ENCODE measurements at regions not wholly inside any gene's neighbourhood (a gene's known extent, or its start where the extent isn't known, plus 50 kb on each side); places are given as distances from the start of the nearest gene placed in this dataset.
"Not testable (repeated sequence)": the region's sequence is repeated elsewhere in the genome, so short reads cannot be mapped to it uniquely, and the experiment has no call there.

DNA sequence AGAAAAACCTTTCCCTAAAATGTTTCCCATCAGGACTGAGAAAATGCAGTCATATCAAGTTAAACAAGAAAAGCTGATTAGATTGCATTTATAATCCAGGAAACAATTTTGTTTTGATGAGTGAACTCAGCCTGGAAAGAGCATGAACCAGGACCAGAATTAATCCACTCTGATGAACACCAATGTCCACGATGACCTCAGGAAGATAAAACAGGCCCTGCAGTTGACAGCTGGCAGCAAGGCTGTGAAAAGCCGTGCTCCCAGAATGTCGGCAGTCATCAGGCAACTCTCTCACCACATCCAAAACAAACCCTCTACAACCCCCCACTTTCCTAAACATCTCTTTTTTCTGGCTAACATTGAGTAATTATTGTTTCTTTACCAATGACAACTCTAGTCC lies 74.0 kb upstream of the PROKR2 start:
- H3K4me1 ChIP-seq (ENCODE audit: control insufficient read depth in 4 of 4, insufficient read depth in 4 of 4, low read length in 3 of 4): no peaks in the 10 kb centered on the region
- 49% methylated on average over 3 of the region's 3 CpGs for WGBS

GRCh38 chr20:5386846-5387245 lies 70.1 kb upstream of the PROKR2 start:
- not testable (repeated sequence) for H3K9ac ChIP-seq (ENCODE audit: low read depth in 1 of 2, low read length in 2 of 2); H3K27me3 ChIP-seq (ENCODE audit: control insufficient read depth in 4 of 4, insufficient read depth in 4 of 4, low read length in 3 of 4); H3K36me3 ChIP-seq (ENCODE audit: control insufficient read depth in 4 of 4, insufficient read depth in 3 of 4, low read depth in 1 of 4, low read length in 3 of 4); H3K4me3 ChIP-seq (ENCODE audit: low read depth in 1 of 3, low read length in 3 of 3); H3K27ac ChIP-seq (ENCODE audit: low read depth in 1 of 2, low read length in 2 of 2); DNase-seq (ENCODE audit: low spot score); H3K4me1 ChIP-seq (ENCODE audit: control insufficient read depth in 4 of 4, insufficient read depth in 4 of 4, low read length in 3 of 4)
- WGBS: 58% methylated on average over 3 of the region's 3 CpGs
- H3K9me3 ChIP-seq (ENCODE audit: control insufficient read depth in 4 of 4, low read length in 3 of 4): peaks cover 0 to 14% (median under 1%) of the 10 kb centered on the region in 4 donors

More for the DNA sequence above, 74.0 kb upstream of the PROKR2 start:
- Histone ChIP-seq H3K9ac (ENCODE audit: low read depth in 1 of 2, low read length in 2 of 2) (no peak overlapping the region), H3K36me3 (ENCODE audit: control insufficient read depth in 4 of 4, insufficient read depth in 3 of 4, low read depth in 1 of 4, low read length in 3 of 4) (no peaks in the 10 kb centered on the region), H3K9me3 (ENCODE audit: control insufficient read depth in 4 of 4, low read length in 3 of 4) (peaks cover 0 to 2% (median 0%) of the 10 kb centered on the region in 4 donors), H3K4me3 (ENCODE audit: low read depth in 1 of 3, low read length in 3 of 3) (no peak overlapping the region), H3K27me3 (ENCODE audit: control insufficient read depth in 4 of 4, insufficient read depth in 4 of 4, low read length in 3 of 4) (peaks cover 0 to 2% (median 0%) of the 10 kb centered on the region in 4 donors), H3K27ac (ENCODE audit: low read depth in 1 of 2, low read length in 2 of 2) (no peak overlapping the region)
- no peak for DNase-seq (ENCODE audit: low spot score)
- TF ChIP-seq RAD21 (IDR thresholded peaks at IDR 0.05): no peak
- no peak for TF ChIP-seq MAX (IDR thresholded peaks at IDR 0.05)
- no peak for TF ChIP-seq FOXA1 (IDR thresholded peaks at IDR 0.05)
- TF ChIP-seq, protein P1, sequence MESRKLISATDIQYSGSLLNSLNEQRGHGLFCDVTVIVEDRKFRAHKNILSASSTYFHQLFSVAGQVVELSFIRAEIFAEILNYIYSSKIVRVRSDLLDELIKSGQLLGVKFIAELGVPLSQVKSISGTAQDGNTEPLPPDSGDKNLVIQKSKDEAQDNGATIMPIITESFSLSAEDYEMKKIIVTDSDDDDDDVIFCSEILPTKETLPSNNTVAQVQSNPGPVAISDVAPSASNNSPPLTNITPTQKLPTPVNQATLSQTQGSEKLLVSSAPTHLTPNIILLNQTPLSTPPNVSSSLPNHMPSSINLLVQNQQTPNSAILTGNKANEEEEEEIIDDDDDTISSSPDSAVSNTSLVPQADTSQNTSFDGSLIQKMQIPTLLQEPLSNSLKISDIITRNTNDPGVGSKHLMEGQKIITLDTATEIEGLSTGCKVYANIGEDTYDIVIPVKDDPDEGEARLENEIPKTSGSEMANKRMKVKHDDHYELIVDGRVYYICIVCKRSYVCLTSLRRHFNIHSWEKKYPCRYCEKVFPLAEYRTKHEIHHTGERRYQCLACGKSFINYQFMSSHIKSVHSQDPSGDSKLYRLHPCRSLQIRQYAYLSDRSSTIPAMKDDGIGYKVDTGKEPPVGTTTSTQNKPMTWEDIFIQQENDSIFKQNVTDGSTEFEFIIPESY (IDR thresholded peaks at IDR 0.05): no peak
- TF ChIP-seq ATF3 (IDR thresholded peaks at IDR 0.05): no peak
- no peak for TF ChIP-seq HNF4A (conservative IDR thresholded peaks at IDR 0.05)
- no peak for TF ChIP-seq SP1 (IDR thresholded peaks at IDR 0.05)
- TF ChIP-seq, protein P2, sequence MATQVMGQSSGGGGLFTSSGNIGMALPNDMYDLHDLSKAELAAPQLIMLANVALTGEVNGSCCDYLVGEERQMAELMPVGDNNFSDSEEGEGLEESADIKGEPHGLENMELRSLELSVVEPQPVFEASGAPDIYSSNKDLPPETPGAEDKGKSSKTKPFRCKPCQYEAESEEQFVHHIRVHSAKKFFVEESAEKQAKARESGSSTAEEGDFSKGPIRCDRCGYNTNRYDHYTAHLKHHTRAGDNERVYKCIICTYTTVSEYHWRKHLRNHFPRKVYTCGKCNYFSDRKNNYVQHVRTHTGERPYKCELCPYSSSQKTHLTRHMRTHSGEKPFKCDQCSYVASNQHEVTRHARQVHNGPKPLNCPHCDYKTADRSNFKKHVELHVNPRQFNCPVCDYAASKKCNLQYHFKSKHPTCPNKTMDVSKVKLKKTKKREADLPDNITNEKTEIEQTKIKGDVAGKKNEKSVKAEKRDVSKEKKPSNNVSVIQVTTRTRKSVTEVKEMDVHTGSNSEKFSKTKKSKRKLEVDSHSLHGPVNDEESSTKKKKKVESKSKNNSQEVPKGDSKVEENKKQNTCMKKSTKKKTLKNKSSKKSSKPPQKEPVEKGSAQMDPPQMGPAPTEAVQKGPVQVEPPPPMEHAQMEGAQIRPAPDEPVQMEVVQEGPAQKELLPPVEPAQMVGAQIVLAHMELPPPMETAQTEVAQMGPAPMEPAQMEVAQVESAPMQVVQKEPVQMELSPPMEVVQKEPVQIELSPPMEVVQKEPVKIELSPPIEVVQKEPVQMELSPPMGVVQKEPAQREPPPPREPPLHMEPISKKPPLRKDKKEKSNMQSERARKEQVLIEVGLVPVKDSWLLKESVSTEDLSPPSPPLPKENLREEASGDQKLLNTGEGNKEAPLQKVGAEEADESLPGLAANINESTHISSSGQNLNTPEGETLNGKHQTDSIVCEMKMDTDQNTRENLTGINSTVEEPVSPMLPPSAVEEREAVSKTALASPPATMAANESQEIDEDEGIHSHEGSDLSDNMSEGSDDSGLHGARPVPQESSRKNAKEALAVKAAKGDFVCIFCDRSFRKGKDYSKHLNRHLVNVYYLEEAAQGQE (IDR thresholded peaks at IDR 0.05): no peak
- TF ChIP-seq, protein P3, sequence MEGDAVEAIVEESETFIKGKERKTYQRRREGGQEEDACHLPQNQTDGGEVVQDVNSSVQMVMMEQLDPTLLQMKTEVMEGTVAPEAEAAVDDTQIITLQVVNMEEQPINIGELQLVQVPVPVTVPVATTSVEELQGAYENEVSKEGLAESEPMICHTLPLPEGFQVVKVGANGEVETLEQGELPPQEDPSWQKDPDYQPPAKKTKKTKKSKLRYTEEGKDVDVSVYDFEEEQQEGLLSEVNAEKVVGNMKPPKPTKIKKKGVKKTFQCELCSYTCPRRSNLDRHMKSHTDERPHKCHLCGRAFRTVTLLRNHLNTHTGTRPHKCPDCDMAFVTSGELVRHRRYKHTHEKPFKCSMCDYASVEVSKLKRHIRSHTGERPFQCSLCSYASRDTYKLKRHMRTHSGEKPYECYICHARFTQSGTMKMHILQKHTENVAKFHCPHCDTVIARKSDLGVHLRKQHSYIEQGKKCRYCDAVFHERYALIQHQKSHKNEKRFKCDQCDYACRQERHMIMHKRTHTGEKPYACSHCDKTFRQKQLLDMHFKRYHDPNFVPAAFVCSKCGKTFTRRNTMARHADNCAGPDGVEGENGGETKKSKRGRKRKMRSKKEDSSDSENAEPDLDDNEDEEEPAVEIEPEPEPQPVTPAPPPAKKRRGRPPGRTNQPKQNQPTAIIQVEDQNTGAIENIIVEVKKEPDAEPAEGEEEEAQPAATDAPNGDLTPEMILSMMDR (IDR thresholded peaks at IDR 0.05; ENCODE audit: low read depth, low read length, missing input control): no peak
- no peak for TF ChIP-seq TAF1 (conservative IDR thresholded peaks at IDR 0.05)
- TF ChIP-seq YY1 (IDR thresholded peaks at IDR 0.05): no peak
- TF ChIP-seq RXRA (IDR thresholded peaks at IDR 0.05): no peak
- no peak for TF ChIP-seq GABPA (IDR thresholded peaks at IDR 0.05 in 1 of 2, conservative IDR thresholded peaks at IDR 0.05 in 1 of 2)
- no peak for TF ChIP-seq JUND (IDR thresholded peaks at IDR 0.05)
- no peak for TF ChIP-seq NR2F2 (IDR thresholded peaks at IDR 0.05)
- TF ChIP-seq HNF4G (IDR thresholded peaks at IDR 0.05): no peak

DNA sequence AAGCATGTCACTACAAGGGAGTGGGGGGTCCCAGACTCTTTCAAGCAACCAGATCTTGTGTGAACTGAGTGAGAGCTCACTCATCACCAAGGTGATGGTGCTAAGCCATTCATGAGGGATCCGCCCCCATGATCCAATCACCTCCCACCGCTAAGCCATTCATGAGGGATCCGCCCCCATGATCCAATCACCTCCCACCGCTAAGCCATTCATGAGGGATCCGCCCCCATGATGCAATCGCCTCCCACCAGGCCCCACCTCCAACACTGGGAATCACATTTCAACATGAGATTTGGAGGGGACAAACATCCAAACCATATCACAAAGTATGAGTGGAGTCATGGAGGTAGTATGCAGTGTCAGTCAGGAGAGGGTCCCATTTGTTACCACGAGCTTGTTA lies 64.8 kb upstream of the PROKR2 start:
- not testable (repeated sequence) for H3K9ac ChIP-seq (ENCODE audit: low read depth in 1 of 2, low read length in 2 of 2); H3K27me3 ChIP-seq (ENCODE audit: control insufficient read depth in 4 of 4, insufficient read depth in 4 of 4, low read length in 3 of 4); H3K4me3 ChIP-seq (ENCODE audit: low read depth in 1 of 3, low read length in 3 of 3); H3K27ac ChIP-seq (ENCODE audit: low read depth in 1 of 2, low read length in 2 of 2); DNase-seq (ENCODE audit: low spot score); H3K4me1 ChIP-seq (ENCODE audit: control insufficient read depth in 4 of 4, insufficient read depth in 4 of 4, low read length in 3 of 4); H3K36me3 ChIP-seq (ENCODE audit: control insufficient read depth in 4 of 4, insufficient read depth in 3 of 4, low read depth in 1 of 4, low read length in 3 of 4)
- peaks cover 0 to 14% (median 2%) of the 10 kb centered on the region in 4 donors for H3K9me3 ChIP-seq (ENCODE audit: control insufficient read depth in 4 of 4, low read length in 3 of 4)
- 87% methylated on average over 7 of the region's 7 CpGs for WGBS

Measured in liver (tissue), 8 donors.